H1 (cell line): ENCODE measurements at regions not wholly inside any gene's neighbourhood (a gene's known extent, or its start where the extent isn't known, plus 50 kb on each side); places are given as distances from the start of the nearest gene placed in this dataset.

ENCODE experiments used
- CTBP2 ChIP-seq: IDR thresholded peaks from 2 replicates; pipeline ENCODE4 v1.7.0; 2011; ENCODE audit warnings: borderline replicate concordance, mild to moderate bottlenecking, moderate library complexity, mixed read lengths, low read length; ENCODE audit not compliant: insufficient read depth, insufficient read length
- TCF12 ChIP-seq: IDR thresholded peaks from 2 replicates; pipeline ENCODE4 v1.6.1; 2011; ENCODE audit warnings: low read depth, mild to moderate bottlenecking, low read length

DNA sequence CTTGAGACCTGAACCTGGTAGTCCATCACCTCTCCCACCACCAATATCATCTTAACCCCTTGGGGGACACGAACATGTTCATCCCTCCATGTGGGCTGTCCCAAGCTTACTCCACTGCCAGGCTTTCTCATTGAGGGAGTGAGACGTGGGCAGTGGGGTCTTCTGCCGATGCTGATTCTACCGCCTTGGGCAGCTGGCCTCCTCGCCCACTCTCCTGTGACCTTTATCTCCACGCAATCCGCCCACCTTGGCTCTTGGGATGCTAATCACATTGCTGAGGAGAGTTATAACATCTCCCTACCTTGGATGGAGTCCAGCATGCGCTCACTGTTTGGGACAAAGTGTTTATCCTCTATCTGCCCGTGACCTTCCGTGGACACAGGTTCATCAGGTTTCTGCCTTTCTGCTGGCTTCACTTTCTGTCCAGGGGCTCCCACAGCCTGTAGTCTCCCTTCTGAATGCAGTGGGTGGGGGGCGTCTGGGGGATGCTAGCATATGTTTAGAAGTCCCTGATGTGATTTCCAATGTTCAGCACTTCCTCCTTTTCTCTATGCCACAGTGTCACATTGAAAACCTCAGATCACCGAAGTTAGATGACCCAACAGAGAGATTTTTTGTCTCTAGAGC, 53.2 kb upstream of the ESRRB start (continued):
- TF ChIP-seq TCF12: no peak
- no peak for TF ChIP-seq CTBP2
